ENCODE measurements at regions not wholly inside any gene's neighbourhood (a gene's known extent, or its start where the extent isn't known, plus 50 kb on each side); places are given as distances from the start of the nearest gene placed in this dataset.

DNA sequence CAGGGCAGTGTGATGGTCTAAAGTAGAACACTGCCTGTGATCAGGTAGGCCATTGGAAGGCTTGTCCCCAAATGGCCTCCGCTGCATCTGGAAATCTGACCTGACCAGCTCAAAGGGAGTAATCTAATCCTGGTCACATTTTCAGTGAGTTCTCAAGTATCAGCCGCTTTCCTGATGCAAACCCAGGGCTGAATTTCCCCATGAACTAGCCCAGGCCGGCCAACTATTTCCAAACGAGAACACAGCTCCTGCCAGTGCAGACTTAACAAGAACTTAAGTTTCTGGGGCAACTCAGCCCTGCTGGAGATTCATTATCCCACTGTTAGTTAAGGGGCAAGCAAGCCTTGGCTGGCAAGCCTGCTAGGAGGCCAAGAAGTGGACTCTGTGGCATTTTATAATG, 59.6 kb upstream of the FAM180A start:
- TF ChIP-seq, protein P1, sequence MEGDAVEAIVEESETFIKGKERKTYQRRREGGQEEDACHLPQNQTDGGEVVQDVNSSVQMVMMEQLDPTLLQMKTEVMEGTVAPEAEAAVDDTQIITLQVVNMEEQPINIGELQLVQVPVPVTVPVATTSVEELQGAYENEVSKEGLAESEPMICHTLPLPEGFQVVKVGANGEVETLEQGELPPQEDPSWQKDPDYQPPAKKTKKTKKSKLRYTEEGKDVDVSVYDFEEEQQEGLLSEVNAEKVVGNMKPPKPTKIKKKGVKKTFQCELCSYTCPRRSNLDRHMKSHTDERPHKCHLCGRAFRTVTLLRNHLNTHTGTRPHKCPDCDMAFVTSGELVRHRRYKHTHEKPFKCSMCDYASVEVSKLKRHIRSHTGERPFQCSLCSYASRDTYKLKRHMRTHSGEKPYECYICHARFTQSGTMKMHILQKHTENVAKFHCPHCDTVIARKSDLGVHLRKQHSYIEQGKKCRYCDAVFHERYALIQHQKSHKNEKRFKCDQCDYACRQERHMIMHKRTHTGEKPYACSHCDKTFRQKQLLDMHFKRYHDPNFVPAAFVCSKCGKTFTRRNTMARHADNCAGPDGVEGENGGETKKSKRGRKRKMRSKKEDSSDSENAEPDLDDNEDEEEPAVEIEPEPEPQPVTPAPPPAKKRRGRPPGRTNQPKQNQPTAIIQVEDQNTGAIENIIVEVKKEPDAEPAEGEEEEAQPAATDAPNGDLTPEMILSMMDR (conservative IDR thresholded peaks at IDR 0.05; ENCODE audit: low read length), result no peak
- TF ChIP-seq EZH2phosphoT487 (IDR thresholded peaks at IDR 0.05; ENCODE audit: borderline replicate concordance, low read depth, low read length), result no peak

All from OCI-LY7 (cell line).